Neural cell (in vitro differentiated cells): ENCODE measurements at regions not wholly inside any gene's neighbourhood (a gene's known extent, or its start where the extent isn't known, plus 50 kb on each side); places are given as distances from the start of the nearest gene placed in this dataset.

Experiments
- H2AFZ ChIP-seq: fragments of 200-600, 300-800 bp; sonication (generic), shearing (Covaris generic); 2 replicates; pipeline ENCODE4 v1.6.0; 2014; ENCODE audit warnings: low read depth, mild to moderate bottlenecking, antibody characterized with exemption, low read length, moderate library complexity
- H3F3A ChIP-seq: fragments of 200-600 bp; shearing (Covaris generic); 2 replicates; pipeline ENCODE4 v1.6.1; 2016; ENCODE audit warnings: mild to moderate bottlenecking, moderate library complexity, mixed read lengths, antibody characterized with exemption, low read length; ENCODE audit not compliant: insufficient read depth, poor library complexity, severe bottlenecking
- H3K27ac ChIP-seq: fragments of 200-600, 300-800 bp; sonication (generic), shearing (Covaris generic); 2 replicates; pipeline ENCODE4 v1.5.1; 2014; ENCODE audit warnings: mild to moderate bottlenecking, low read length, moderate library complexity
- H3K27me3 ChIP-seq: fragments of 300-800, 200-600 bp; sonication (generic), shearing (Covaris generic); 2 replicates; pipeline ENCODE4 v1.6.0; 2014; ENCODE audit warnings: mild to moderate bottlenecking, low read depth, low read length, moderate library complexity; ENCODE audit not compliant: insufficient read depth
- H3K36me3 ChIP-seq: fragments of 300-800, 200-600 bp; sonication (generic), shearing (Covaris generic); 2 replicates; pipeline ENCODE4 v1.5.1; 2014; ENCODE audit warnings: mild to moderate bottlenecking, antibody characterized with exemption, low read length, moderate library complexity; ENCODE audit not compliant: insufficient read depth
- H3K4me2 ChIP-seq: fragments of 300-800, 200-600 bp; sonication (generic), shearing (Covaris generic); 2 replicates; pipeline ENCODE4 v1.6.0; 2014; ENCODE audit warnings: mild to moderate bottlenecking, low read length
- H3K4me3 ChIP-seq: fragments of 300-800, 200-600 bp; sonication (generic), shearing (Covaris generic); 2 replicates; pipeline ENCODE4 v1.5.1; 2014; ENCODE audit warnings: mild to moderate bottlenecking, low read length, moderate library complexity
- H3K79me2 ChIP-seq: fragments of 200-600 bp; shearing (Covaris generic); replicated peaks from 2 replicates; pipeline ENCODE4 v1.6.0; 2014; ENCODE audit warnings: mild to moderate bottlenecking, low read length, moderate library complexity; ENCODE audit not compliant: insufficient read depth
- H3K9ac ChIP-seq: fragments of 300-800, 200-600 bp; sonication (generic), shearing (Covaris generic); 2 replicates; pipeline ENCODE4 v1.6.1; 2016; ENCODE audit warnings: mild to moderate bottlenecking, low read length, mixed read lengths
- H3K9me2 ChIP-seq: fragments of 200-600 bp; shearing (Covaris generic); 2 replicates; pipeline ENCODE4 v1.6.1; 2016; ENCODE audit warnings: mild to moderate bottlenecking, low read length, mixed read lengths; ENCODE audit not compliant: insufficient read depth
- H3K9me3 ChIP-seq: fragments of 200-600, 300-800 bp; sonication (generic), shearing (Covaris generic); 2 replicates; pipeline ENCODE4 v1.6.1; 2016; ENCODE audit warnings: mild to moderate bottlenecking, mixed run types, low read length, moderate library complexity, mixed read lengths
- H4K20me1 ChIP-seq: fragments of 200-600 bp; shearing (Covaris generic); 2 replicates; pipeline ENCODE4 v1.6.1; 2016; ENCODE audit warnings: mild to moderate bottlenecking, mixed run types; ENCODE audit not compliant: insufficient read depth
- EP300 ChIP-seq: fragments of 450-650 bp; conservative IDR thresholded peaks from 2 replicates; pipeline ENCODE4 v1.6.1; 2014; ENCODE audit warnings: antibody characterized with exemption, mild to moderate bottlenecking, moderate library complexity; ENCODE audit not compliant: poor library complexity, severe bottlenecking
- EZH2 ChIP-seq: fragments of 200-600, 300-800 bp; shearing (Covaris generic), sonication (generic); IDR thresholded peaks from 2 replicates; pipeline ENCODE4 v1.6.1; 2014; ENCODE audit warnings: antibody characterized with exemption, low read length, borderline replicate concordance, mild to moderate bottlenecking; ENCODE audit not compliant: insufficient read depth, poor library complexity, severe bottlenecking
- MXI1 ChIP-seq: fragments of 450-650 bp; conservative IDR thresholded peaks from 2 replicates; pipeline ENCODE4 v1.6.1; 2014; ENCODE audit warnings: antibody characterized with exemption, mild to moderate bottlenecking; ENCODE audit not compliant: poor library complexity, severe bottlenecking
- POLR2AphosphoS5 ChIP-seq: IDR thresholded peaks from 2 replicates; pipeline ENCODE4 v1.6.1; 2012
- RAD21 ChIP-seq: fragments of 450-650 bp; conservative IDR thresholded peaks from 2 replicates; pipeline ENCODE4 v1.6.1; 2014; ENCODE audit warnings: antibody characterized with exemption, mild to moderate bottlenecking, moderate library complexity
- REST ChIP-seq: IDR thresholded peaks from 2 replicates; pipeline ENCODE4 v1.6.1; 2012; ENCODE audit warnings: borderline replicate concordance
- SMC3 ChIP-seq: fragments of 450-650 bp; conservative IDR thresholded peaks from 2 replicates; pipeline ENCODE4 v1.6.1; 2014; ENCODE audit warnings: antibody characterized with exemption, mild to moderate bottlenecking, moderate library complexity; ENCODE audit not compliant: poor library complexity
- TAF1 ChIP-seq: IDR thresholded peaks from 2 replicates; pipeline ENCODE4 v1.6.1; 2012; ENCODE audit warnings: low read depth
- TF ChIP-seq, protein P1 (sequence below): fragments of 450-650 bp; IDR thresholded peaks from 2 replicates; pipeline ENCODE4 v1.5.1; 2014; ENCODE audit warnings: antibody characterized with exemption, mild to moderate bottlenecking, moderate library complexity; ENCODE audit not compliant: poor library complexity, severe bottlenecking

GRCh38 chr6:147909640-147910039, 401.1 kb downstream of the SAMD5 start:
- H3K79me2 ChIP-seq = no peaks in the 10 kb centered on the region
- no peaks in the 10 kb centered on the region for H4K20me1 ChIP-seq
- no peaks in the 10 kb centered on the region for H3F3A ChIP-seq
- H3K4me2 ChIP-seq = no peak overlapping the region
- H3K9me3 ChIP-seq = no peaks in the 10 kb centered on the region
- no peak overlapping the region for H3K4me3 ChIP-seq
- TF ChIP-seq SMC3 = no peak
- TF ChIP-seq EP300 = no peak
- no peaks in the 10 kb centered on the region for H3K36me3 ChIP-seq
- no peak overlapping the region for H3K27ac ChIP-seq
- H3K9me2 ChIP-seq = no peaks in the 10 kb centered on the region
- no peaks in the 10 kb centered on the region for H3K27me3 ChIP-seq
- H2AFZ ChIP-seq = no peak overlapping the region
- no peak overlapping the region for H3K9ac ChIP-seq

DNA sequence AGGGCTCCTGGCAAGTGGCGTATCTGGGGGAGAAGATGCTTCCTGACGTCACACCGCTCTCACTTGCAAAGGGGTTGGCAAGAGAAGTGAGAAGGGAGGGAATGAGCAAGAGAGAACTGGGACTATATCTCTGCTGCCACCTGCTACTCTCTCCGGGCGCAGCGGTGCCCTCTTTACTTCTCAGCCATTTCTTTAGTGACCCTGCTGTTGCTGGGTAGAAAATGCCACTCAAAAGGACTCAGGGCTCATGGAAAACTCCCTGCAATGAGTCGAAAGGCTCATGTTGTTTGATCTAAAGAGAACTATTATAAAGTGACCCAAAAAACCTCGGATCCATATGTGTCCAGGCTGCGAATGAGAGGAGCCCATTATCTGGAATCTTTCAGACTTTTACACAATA, 401.8 kb downstream of the SAMD5 start:
- no peak overlapping the region for H2AFZ ChIP-seq
- H3K9me2 ChIP-seq = no peaks in the 10 kb centered on the region
- H3K9ac ChIP-seq = no peak overlapping the region
- H3K36me3 ChIP-seq = no peaks in the 10 kb centered on the region
- H3K9me3 ChIP-seq = no peaks in the 10 kb centered on the region
- no peak overlapping the region for H3K27ac ChIP-seq
- H4K20me1 ChIP-seq = no peaks in the 10 kb centered on the region
- H3K4me3 ChIP-seq = no peak overlapping the region
- H3K27me3 ChIP-seq = no peaks in the 10 kb centered on the region
- no peaks in the 10 kb centered on the region for H3K79me2 ChIP-seq
- no peak for TF ChIP-seq REST
- TF ChIP-seq EP300 = no peak
- TF ChIP-seq, protein P1, sequence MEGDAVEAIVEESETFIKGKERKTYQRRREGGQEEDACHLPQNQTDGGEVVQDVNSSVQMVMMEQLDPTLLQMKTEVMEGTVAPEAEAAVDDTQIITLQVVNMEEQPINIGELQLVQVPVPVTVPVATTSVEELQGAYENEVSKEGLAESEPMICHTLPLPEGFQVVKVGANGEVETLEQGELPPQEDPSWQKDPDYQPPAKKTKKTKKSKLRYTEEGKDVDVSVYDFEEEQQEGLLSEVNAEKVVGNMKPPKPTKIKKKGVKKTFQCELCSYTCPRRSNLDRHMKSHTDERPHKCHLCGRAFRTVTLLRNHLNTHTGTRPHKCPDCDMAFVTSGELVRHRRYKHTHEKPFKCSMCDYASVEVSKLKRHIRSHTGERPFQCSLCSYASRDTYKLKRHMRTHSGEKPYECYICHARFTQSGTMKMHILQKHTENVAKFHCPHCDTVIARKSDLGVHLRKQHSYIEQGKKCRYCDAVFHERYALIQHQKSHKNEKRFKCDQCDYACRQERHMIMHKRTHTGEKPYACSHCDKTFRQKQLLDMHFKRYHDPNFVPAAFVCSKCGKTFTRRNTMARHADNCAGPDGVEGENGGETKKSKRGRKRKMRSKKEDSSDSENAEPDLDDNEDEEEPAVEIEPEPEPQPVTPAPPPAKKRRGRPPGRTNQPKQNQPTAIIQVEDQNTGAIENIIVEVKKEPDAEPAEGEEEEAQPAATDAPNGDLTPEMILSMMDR = no peak
- no peak for TF ChIP-seq TAF1
- no peak for TF ChIP-seq SMC3
- TF ChIP-seq POLR2AphosphoS5 = no peak
- H3F3A ChIP-seq = no peaks in the 10 kb centered on the region
- no peak overlapping the region for H3K4me2 ChIP-seq

DNA sequence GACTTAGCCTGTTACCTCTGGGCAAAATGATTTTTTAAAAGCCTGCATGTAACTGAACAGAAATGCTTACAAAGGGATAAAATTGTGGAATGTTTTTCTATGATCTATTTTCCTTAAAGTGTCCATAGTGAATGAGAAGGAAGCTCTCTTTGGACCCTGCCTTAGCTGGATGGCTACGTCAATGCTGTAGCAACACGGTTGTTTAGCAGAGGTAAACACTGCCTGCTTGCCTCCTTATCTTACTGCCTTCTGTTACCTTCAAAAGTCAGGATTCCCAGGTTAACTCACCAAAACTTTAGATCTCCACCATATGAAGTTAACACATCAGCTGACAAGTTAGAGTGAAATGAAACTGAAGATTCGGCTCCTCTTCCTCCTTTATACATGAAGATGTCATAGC, 402.6 kb downstream of the SAMD5 start:
- Histone ChIP-seq H3K9me3 (no peaks in the 10 kb centered on the region), H3F3A (no peaks in the 10 kb centered on the region), H3K36me3 (no peaks in the 10 kb centered on the region), H3K27me3 (no peaks in the 10 kb centered on the region), H3K27ac (no peak overlapping the region), H3K9me2 (no peaks in the 10 kb centered on the region), H2AFZ (no peak overlapping the region), H3K4me3 (no peak overlapping the region), H4K20me1 (no peaks in the 10 kb centered on the region), H3K4me2 (no peak overlapping the region), H3K79me2 (no peaks in the 10 kb centered on the region), H3K9ac (no peak overlapping the region)
- TF ChIP-seq POLR2AphosphoS5 (no peak), SMC3 (no peak), RAD21 (no peak), MXI1 (no peak), EZH2 (no peak), TAF1 (no peak), EP300 (no peak), REST (no peak)
- TF ChIP-seq, protein P1 = no peak
